Thyroid gland (tissue), 4 donors: ENCODE measurements at regions not wholly inside any gene's neighbourhood (a gene's known extent, or its start where the extent isn't known, plus 50 kb on each side); places are given as distances from the start of the nearest gene placed in this dataset.

ENCODE experiments used
- POLR2A ChIP-seq, 2 donors: fragments of 450-650 bp; IDR thresholded peaks; one replicate each; pipeline ENCODE4 v1.6.1; 2017; ENCODE audit warnings: antibody characterized with exemption in 2 of 2, mild to moderate bottlenecking in 2 of 2, moderate library complexity in 1 of 2
- TF ChIP-seq, protein P1 (sequence below), 6 experiments: fragments of 200-600 bp in 3 of 6; fragments of 450-650 bp in 3 of 6; sonication (generic) in 3 of 6; IDR thresholded peaks; one replicate each; pipeline ENCODE4 v1.5.1; 2016 to 2019; ENCODE audit warnings: antibody characterized with exemption in 6 of 6, mild to moderate bottlenecking in 2 of 6, inconsistent platforms in 1 of 6, moderate library complexity in 1 of 6

DNA sequence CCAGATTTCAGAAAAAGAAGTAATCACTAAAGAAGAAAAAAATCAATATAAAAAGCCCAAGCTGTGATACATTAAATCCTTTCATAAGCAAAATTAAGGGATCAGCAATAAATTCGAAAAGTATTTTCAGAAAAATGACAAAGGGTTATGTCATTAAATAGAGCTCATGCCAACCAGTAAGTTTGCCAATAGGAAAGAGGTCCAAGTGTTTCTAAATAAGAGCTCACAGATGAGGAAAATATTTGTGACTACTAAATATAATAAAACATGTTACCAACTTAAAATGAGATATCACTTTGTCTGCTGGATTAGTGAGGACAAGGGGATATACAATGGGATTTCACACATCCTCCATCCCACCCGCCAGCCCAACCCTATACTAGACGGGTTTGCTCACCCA lies 140.3 kb upstream of the EYA4 start:
- TF ChIP-seq, protein P1, sequence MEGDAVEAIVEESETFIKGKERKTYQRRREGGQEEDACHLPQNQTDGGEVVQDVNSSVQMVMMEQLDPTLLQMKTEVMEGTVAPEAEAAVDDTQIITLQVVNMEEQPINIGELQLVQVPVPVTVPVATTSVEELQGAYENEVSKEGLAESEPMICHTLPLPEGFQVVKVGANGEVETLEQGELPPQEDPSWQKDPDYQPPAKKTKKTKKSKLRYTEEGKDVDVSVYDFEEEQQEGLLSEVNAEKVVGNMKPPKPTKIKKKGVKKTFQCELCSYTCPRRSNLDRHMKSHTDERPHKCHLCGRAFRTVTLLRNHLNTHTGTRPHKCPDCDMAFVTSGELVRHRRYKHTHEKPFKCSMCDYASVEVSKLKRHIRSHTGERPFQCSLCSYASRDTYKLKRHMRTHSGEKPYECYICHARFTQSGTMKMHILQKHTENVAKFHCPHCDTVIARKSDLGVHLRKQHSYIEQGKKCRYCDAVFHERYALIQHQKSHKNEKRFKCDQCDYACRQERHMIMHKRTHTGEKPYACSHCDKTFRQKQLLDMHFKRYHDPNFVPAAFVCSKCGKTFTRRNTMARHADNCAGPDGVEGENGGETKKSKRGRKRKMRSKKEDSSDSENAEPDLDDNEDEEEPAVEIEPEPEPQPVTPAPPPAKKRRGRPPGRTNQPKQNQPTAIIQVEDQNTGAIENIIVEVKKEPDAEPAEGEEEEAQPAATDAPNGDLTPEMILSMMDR (IDR thresholded peaks at IDR 0.05) = no peak
- TF ChIP-seq POLR2A (IDR thresholded peaks at IDR 0.05) = no peak
